GM18499 (cell line): ENCODE measurements at regions not wholly inside any gene's neighbourhood (a gene's known extent, or its start where the extent isn't known, plus 50 kb on each side); places are given as distances from the start of the nearest gene placed in this dataset.

Experiments
- ATAC-seq: cut with Tn5 transposase; IDR thresholded peaks from one replicate; pipeline ENCODE4 v1.9.1; 2021; ENCODE audit warnings: moderate number of reproducible peaks; ENCODE audit not compliant: insufficient read depth, unreplicated experiment

DNA sequence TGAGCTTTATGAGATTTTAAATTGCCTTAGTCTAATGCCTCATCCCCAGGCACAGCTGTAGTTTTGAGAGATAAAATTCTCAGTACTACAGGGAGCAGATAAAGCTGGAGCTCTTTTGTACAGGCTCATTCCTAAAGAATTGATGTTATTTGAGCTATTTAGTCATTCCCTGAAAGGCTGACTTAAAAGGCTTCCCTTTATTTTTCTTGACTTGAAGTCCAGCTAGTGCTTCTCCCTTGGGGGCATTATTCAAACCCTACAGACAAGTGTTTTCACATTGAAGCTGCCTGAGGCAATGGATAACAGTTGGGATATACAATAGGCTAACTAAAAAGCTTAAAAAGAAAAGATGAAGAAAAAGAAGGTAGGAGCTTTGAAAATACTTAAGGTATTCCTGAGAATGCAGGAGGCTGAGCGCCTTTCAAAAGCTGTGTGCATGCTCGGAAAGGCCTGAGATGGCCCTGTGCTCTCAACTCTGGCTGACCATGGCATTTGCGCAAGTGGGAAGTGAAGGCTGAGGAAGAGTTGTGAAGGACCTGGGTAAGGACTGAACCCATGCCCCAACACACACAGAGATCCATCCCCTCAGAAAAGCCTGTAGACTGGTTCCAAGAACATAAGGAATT is 315.1 kb downstream of the SMOC2 start:
- ATAC-seq = no peak

DNA sequence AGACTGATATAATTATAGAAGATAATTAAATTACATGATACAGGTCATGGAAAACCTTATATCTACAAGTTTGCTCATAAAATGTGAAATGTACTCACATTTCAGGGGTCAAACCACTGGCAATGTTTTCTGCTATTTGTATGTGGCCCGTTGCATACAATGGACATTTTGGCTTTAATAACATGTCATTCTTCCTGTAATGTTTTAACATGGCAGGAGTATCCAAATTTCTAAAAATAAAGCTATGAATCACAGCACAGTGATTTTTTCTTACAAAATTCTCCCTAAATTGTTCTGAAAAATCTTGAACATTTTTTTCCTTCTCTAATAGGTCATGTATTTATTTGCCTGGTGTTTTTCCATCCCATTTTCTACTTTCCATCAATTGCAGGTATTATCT is 305.7 kb downstream of the SMOC2 start:
- ATAC-seq = no peak

DNA sequence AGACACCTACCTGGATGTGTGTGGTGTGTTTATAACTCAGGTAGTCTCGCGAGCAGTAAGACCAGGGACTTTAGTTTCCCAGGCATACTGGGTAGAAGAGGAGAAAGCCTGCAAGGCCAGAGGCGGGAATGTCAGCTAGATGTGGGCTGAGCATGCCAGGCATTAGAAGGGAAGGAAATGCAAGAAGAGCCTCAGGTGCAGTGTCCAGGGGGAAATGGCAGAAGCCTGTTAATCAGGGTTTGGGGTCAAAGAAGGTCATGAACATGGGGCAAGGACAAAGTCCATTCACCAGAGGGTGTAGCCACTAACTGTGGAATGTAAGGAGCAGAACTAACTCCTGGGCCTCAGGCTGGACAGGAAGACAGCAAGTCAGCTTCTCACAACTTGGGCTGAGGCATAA is 305.0 kb downstream of the SMOC2 start:
- no peak for ATAC-seq

DNA sequence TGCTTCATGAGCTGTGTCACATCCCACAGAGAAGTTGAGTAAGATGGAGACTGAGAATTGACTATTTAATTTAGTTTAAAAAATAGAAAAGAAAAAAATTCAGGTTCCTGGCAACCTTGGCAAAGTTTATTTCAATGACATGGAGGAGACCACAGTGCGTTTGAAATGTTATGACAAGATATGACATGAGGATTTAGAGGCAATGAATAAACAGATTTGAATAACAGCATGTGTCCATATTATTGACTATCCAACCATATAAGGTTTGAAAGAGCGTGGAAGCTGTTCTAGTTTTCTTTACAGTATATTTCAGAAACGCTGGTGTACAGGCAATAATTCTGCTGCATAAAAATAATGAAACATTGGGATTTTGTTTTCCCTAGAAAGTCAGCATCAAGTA is 303.9 kb downstream of the SMOC2 start:
- no peak for ATAC-seq

DNA sequence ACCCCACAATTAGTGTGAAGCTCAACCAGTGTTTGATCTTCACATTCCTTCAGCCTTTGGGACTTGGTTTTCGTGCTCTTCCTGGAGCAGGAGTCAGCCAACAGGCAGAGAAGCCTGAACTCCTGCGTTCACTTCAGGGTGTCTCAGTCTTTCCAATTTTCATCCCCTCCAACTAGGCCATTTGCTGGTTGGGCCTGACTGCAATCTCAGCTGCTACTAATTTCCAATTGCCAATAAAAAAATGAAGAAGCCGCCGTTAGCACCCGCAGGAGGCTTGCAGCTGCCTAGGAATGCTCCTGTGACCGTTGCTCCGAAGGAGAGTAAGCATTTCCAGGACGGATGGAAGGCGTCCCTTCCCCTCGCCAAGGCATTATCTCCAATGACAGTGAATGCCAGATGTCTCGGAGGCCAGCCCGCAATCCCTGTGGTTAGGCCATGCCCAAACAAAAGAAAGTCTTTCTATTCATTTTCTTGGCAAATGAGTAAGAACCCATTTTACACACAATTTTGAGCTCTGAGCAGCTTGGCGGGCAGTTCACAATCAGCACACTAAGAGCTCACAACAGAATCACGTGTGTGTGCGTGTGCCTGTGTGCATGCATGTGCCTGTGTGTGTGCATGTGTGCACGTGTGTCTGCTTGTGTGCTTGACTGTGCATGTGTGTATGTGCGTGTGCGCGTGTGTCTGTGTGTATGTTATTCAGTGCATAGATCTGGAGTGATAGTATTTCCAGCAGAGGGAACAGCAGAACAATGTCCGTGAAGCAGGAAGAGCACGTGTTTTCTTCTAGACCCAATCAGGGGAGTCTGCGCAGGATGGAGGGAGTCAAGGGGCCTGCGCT is 301.2 kb downstream of the SMOC2 start:
- no peak for ATAC-seq

DNA sequence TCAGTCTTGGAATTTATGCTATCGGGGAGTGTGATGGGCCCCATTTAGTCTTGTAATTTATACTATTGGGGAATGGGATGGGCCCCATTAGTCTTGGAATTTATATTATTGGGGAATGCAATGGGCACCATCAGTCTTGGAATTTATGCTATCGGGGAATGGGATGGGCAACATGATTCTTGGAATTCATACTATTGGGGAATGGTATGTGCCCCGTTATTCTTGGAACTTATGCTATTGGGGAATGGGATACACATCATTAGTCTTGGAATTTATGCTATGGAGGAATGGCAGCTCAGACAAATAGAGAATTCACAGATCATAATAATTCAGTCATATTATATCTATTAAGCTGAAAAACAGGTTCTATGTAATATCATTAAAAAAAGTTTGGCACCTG is 300.3 kb downstream of the SMOC2 start:
- no peak for ATAC-seq

DNA sequence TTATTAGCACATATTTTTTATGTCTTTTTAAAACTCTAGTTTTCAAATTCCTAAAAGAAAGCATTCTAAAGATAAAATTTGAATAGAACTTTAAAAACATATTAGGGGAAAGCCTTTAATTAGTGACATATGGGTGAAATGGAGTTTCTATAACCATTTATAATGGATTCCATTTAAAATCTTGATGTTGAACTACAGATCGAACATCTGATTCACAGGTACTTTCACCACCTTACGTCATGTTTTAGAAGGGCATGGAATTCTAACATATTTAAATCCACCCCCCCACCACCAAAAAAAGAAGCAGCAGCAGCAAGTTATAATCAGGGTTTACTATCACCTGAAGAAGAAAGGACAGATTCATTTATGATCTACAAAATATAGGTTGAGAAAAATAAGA is 298.4 kb downstream of the SMOC2 start:
- ATAC-seq = no peak

DNA sequence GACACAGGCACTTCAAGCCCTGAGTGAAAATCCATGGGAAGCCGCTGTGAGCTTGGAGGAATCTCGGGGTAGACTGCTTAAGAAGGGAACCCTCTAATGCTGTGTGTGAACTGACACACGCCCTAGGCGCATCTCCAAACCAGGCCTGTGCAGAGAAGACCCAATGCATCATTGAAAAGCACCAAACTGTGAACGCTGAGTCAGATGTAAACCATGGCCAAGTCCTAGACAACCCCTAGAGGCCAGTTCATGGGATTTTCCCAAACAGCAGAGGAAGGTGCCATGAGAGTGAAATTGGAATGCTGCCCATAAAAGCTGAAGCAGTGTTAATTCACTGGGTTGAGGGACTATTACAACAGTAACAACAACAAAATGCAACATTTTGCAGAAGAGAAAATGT is 296.5 kb downstream of the SMOC2 start:
- ATAC-seq = no peak

DNA sequence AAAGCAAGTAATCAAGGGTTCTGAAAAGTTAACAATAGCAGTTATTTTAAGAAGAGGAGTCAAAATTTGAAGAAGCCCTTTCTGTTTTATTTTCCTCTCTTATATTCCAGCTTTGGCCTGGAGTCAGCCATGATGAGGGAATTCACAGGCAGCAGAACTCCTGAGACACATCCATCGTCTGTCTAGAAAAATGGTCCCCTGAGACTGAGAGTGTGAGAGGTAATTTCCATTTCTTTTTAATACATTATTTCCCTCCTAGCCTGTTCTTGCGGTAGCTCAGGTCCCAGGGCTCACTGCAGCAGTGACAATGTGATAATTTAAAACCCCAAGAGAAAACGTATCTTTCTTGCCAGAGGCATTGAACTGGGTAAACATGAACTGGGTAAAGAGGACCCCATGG is 296.0 kb downstream of the SMOC2 start:
- ATAC-seq = no peak

DNA sequence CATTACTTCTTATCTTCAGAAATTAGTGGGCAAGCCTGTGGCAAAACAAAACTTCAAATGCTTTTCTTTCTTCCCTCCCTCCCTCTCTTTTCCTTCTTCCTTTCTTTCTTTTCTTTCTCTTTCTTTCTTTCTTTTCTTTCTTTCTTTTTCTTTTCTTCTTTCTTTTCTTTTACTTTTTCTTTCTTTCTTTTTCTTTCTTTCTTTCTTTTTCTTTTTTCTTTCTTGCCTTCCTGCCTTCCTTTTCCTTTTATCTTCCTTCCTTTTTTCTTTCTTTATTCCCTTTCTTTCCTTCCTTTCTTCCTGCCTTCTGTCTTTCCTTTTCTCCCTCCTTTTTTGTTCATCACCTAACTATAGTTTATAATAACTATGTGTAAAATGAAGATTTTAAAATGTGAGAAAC is 295.1 kb downstream of the SMOC2 start:
- ATAC-seq = no peak

DNA sequence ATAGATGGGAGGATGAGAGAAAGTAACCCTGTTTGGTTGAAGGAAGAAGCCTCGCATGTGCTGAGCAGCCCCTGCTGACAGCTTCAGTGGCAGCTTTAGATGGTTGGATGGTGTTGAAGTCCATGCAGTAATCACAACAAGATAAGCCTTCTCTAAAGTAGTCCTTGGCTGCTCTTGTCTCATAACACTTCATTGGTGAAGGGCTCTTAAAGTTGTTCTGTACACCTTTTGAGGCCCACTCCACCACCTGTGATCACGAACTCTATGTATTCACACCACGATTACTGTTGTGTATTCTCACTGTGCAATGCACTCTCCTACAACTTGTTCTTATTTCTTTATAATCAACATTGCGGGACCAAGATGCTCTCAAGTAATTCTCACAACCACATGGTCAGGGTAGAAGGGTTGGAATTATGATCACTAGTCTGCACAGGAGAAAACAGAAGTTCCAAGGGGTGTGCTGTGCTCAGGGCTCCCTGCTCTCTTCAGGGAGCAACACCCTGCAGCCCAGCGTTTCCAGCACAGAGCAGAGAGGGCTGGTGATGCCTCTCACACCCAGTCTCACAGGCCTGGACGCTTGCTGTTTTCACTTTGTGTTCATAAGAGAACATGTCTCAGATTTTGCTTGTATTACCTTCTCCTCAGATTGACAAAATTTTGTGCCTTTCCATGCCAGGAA is 294.4 kb downstream of the SMOC2 start:
- ATAC-seq = no peak

DNA sequence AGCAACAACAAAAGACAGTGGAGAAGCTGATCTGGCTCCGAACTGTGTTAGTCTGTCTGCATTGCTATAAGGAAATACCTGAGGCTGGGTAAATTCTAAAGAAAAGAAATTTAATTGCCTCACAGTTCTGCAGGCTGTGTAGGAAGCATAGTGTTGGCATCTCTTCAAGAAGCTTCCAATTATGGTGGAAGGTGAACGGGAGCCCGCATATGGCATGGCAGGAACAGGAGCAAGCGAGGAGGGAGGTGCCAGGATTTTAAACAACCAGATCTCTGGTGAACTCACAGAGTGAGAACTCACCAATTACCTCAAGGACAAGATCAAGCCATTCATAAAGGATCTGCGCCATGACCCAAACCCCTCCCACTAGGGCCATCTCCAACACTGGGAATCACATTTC is 293.5 kb downstream of the SMOC2 start:
- ATAC-seq = no peak

DNA sequence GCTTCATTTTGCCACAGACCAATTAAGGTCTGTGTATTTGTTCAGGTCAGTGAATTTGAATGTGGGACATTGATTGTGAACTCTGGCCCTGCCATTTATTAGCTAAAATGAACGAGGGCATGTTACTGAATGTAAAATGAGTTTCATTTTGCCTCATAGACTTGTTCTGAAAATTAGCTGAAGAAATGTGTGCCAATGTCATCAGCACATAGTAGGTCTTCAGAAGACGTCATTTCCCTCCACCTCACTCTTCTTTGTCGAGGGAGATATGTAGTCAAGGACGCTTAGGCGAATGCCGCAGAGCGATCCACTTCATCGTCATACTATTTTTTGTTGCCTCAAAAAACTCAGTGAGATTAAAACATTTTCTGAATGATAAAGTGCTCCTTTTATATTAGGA is 291.7 kb downstream of the SMOC2 start:
- ATAC-seq = no peak

DNA sequence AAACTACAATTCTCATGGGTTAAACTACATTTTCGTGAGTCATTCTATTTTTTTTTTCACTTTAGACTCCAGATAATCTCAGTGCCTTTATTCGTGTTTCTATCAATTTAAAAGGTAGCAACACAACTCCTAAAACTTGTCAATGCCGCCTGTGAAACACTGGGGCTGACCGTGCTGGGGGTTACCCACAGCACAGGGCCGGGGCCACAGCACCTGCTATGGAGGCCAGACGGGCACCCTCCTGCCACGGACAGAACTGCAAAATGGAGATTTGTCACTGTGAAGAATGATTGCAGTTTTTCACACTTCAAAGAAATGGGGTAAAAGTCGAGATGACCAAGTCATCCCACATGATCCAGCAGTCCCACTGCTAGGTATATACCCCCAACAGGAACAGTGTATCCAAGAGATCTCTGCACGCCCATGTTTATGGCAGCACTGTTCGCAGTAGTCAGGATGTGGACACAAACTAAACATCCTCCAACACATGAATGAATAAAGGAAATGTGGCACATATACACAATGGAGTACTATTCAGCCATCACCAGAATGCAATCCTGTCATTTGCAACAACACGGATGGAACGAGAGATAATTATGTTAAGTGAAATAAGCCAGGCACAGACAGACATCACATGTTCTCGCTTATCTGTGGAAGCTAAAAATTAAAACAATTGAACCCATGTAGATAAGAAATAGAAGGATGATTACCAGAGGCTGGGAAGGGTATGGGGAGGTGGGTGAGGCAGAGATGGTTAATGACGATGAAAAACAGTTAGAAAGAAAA is 290.1 kb downstream of the SMOC2 start:
- ATAC-seq = no peak

DNA sequence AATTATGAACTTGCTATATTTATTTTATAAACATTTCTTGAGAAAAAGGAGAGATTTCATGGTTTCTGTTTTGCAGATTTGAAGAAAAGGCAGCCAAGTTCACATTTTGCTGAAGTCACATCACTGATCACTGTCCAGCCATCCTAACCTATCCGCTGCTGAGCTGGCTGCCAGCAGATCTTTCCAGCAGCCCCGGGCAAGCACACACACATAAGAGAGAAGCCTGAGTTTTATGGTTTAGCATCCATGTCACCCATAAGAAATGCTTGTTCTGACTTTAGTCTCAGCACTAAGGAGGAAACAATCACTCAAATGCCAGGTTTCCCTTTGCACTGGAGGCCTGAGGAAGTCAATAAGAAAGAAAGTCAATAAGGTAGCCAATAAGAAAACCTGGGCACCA is 287.1 kb downstream of the SMOC2 start:
- no peak for ATAC-seq

DNA sequence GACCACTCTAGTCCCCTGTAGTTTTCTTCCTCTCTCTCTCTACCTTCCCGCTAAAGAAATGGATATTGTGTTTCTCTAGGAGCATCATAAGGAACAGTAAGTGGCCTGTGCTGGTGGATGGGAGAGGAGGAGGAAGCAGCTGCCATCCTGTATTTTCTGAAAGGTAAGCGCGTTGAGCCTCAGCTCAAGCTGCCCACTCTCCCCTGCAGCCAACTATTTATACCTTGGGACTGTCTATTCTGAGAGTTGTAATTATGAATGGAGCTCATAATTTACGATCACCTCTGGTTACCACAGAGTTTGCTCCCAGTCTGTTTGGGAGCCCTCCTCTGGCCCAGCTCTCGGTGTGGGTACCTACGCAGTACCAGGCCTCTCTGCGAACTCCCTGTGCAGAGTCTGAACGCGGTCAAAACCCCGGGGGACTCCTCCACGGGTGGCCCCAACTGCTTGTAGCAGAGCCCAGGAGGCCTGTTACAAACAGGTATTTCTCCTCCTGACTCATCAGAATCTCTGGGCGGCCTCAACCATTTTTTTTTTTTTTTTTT is 285.4 kb downstream of the SMOC2 start:
- ATAC-seq = no peak

DNA sequence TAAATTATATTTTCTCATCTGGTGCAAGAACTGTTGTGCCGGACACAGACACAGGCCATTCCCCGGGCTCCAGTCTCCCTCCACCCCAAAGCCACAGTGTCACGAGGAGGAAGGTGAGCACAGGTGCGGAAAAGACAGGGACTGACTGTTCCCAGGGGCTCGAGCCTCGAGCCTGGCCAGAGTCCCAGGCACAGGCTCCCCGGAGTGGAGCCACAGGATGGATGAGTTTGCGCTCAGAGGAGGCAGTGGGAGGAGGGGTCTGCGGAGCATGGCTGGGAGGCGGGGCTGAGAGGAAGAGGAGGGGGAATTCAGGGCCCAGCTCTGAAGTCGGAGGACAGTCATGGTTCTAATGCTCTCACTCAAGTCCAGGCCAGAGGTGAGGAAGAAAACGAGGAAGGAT is 284.8 kb downstream of the SMOC2 start:
- no peak for ATAC-seq

DNA sequence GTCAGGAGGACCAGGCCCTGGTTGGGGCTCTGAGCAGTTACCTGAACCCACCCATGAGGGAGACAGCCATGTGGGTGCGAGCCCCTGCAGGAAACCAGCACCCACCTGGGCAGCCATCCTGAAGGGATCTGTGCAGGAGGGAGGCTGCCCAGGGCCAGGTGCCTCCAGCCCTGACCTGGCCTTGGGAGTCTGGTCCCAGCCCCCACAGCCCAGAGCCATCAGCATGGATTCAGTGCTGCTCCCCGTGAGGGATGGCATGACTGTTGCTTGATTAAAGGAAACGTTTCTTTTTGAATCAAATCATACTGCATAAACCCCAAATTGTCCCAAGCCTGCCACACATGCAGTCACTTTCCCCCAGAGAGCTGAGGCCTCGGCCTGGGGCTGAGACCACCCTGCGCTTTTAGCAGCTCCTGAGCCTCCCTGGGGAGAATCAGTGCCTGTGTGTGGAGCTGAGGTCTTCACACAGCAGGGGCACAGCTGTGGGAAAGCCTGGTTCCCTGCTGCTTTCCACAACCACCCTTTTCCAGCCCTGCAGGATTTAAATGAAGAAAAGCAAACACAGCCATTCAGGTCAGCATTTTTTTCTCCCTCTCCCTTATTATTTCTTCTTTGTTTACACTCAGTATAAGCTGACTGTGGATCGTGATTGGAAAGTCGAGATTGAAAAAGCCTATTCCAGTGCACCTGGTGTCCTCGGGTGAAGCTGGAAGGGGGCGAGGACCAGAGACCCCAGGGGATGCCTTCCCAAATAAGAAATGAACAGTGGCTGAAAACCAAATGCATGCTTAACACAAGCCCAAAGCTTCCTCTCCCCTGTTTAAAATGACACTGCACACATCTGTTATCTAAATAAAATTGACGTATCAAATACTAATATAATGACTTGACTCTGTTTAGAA is 283.9 kb downstream of the SMOC2 start:
- no peak for ATAC-seq

DNA sequence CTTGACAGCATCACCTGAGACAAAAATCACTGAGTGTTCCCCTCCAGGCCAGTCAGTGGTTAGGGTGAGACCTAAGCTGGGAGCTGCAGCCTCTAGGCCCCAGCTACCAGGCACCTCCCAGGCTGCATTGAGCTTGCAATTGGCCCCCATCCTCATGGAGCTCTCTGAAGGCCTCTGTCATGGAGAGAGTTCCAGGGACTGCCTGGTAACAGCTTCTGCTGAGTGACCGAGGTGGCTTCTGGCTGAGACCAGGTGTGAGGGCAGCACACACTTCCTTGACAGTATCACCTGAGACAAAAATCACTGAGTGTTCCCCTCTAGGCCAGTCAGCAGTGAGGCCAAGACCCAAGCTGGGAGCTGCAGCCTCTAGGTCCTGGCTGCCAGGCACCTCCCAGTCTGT is 283.0 kb downstream of the SMOC2 start:
- ATAC-seq = no peak

DNA sequence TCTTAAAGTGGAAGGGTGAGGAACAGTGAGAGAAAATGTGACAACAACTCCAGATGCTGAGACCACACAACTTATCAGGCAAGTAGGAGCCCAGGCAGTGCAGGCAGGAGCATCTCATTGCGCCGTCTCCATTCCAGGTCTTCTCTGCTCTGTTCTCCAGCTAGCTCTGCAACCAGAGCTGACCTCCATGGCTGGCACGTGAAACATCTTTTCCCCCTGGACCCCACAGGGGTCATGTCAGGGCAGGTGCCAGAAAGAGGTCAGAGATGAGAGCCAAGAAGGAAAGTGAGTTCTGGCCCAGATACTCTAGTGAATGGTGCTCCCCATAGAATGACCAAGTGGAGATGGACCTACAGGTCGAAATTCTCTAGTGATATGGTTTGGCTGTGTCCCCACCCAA is 281.4 kb downstream of the SMOC2 start:
- no peak for ATAC-seq
